Choroid plexus epithelial cell (primary cell): ENCODE measurements at regions not wholly inside any gene's neighbourhood (a gene's known extent, or its start where the extent isn't known, plus 50 kb on each side); places are given as distances from the start of the nearest gene placed in this dataset.

Experiments
- DNase-seq: peaks from one replicate; pipeline ENCODE4 v3.0.0-alpha.2; 2010; ENCODE audit warnings: low read depth
- H3K4me3 ChIP-seq: 2 replicates; pipeline ENCODE4 v1.5.1; 2011; ENCODE audit warnings: low read depth, mild to moderate bottlenecking, control low read depth, low read length, moderate library complexity
- TF ChIP-seq, protein P1 (sequence below): conservative IDR thresholded peaks from 2 replicates; pipeline ENCODE4 v1.5.1; 2011; ENCODE audit warnings: low read depth, mild to moderate bottlenecking, control low read depth, inconsistent platforms, low read length, moderate library complexity

DNA sequence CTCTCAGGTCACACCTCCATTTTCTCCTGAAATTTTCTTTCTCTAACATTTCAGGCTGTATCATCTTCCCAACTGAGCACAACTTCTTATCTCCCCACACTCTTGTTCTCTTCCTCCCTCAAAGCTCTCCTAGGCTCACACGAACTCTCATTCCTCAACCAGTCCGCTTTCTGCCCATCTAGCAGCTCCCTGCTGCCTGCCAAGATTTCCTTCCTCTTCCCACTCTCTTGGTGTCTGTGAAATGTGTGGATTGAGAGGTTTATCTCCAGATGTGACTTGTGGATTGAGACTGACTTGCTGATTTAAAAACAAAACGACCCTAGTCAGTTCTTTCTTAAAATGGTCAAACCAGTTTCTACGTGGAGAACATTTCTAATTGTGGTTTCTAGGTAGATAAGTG, 106.3 kb downstream of the MTNR1B start:
- DNase-seq, result no peak
- TF ChIP-seq, protein P1, sequence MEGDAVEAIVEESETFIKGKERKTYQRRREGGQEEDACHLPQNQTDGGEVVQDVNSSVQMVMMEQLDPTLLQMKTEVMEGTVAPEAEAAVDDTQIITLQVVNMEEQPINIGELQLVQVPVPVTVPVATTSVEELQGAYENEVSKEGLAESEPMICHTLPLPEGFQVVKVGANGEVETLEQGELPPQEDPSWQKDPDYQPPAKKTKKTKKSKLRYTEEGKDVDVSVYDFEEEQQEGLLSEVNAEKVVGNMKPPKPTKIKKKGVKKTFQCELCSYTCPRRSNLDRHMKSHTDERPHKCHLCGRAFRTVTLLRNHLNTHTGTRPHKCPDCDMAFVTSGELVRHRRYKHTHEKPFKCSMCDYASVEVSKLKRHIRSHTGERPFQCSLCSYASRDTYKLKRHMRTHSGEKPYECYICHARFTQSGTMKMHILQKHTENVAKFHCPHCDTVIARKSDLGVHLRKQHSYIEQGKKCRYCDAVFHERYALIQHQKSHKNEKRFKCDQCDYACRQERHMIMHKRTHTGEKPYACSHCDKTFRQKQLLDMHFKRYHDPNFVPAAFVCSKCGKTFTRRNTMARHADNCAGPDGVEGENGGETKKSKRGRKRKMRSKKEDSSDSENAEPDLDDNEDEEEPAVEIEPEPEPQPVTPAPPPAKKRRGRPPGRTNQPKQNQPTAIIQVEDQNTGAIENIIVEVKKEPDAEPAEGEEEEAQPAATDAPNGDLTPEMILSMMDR, result no peak
- no peak overlapping the region for H3K4me3 ChIP-seq

DNA sequence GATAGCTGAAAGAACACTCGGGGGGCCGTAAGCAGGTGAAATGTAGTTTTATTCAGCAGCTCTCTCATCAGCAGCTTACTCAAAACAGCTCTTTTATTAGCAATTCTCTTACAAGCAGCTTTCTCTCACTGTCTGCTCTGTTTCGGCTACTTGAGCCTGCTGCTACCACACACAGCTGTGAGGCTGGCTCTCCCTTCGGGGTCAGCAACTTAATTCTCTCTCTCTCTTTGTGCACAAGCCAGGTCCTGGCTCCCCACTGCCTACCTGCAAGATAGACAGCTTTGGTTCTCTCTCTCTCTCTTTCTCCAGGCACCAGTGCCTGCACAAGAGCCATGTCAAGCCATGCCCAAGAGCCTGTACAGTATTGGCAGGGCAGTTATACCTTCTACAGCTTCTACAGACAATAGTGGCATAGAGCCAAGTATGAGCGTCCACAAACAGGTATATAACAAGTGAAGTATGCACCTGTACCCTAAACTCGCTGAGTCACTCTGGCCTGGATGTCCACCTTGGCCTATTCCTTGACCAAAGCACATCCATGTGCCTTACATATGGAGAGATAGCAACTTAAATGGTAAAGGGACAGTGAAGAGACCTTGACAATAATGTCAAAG, 110.8 kb downstream of the MTNR1B start:
- TF ChIP-seq, protein P1, result no peak
- no peak for DNase-seq
- no peak overlapping the region for H3K4me3 ChIP-seq

DNA sequence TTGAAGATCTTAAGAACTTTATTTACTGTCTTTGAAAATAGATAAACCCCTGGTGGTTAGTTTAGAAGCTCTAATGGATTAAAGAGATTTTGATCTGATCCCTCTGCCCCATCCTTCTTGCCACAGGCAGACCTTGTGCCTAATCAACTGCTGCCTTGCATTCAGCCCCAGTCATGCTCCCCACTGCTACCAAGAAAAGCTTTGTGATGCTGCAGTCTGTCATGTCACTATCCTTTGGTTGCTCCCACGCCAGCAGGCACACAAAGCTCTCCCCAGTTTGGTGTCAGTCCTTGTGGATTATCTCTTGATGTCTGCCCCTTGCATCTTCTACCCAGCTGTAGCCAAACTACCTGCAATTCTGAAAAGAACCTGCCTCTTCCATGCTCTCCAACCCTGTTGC, 112.2 kb downstream of the MTNR1B start:
- DNase-seq, result no peak
- no peak overlapping the region for H3K4me3 ChIP-seq
- TF ChIP-seq, protein P1, result no peak

DNA sequence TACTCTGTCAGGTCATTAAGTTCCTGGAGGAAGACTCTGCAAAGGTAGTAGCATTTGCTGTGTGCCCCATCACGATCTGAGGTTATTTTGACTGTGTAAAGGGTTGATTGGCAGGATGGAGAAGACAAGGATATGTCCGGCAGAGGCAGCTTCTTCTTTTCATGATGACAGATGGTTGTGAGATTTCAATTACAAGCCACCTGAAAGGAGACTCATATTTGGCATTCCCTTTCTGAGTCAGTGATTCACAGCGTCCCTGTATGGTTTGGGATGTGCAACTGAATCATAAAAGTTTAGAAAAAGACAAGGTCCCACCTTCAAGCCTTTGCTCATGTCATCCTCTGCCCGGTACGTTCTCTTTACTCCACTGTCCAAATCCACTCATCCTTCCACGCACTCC, 113.4 kb downstream of the MTNR1B start:
- H3K4me3 ChIP-seq, result no peak overlapping the region
- TF ChIP-seq, protein P1, result no peak
- DNase-seq, result no peak

DNA sequence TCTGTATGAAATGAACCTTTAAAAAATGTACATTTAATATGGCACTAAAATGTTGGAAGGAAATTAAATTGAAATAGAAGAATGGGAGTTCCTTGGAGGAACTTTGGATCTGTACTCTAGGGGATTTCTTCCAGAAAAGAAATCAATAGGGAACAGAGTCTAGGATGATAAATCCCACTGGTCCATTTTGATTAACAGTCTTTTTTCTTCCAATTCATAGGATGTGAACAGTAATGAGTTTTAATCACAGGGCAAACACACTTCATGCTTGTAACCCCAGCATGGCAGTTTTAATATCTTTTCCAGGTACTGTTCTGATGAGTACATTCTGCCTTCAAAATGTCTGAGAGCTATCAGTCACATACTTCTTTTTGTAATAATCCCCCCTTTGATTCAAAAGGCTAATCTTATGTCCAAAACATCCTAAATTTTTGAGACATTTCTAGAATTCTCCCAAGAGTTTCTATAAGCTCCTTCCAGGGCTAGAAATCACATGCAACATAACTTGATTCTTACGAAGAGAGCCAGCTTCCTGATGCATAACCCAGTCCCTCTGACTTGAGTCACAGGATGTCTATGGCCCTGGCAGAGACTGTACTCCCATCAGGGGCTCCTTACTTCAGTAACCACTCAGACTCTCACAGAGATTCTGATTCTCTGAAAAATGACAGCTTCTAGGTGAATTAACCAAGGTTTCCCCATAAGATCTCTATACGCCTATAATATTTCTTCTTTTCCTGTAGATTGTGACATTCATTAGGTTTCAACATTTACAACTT, 112.9 kb downstream of the SLC36A4 start:
- peak; percentile 16 for DNase-seq
- no peak overlapping the region for H3K4me3 ChIP-seq
- TF ChIP-seq, protein P1, result no peak

DNA sequence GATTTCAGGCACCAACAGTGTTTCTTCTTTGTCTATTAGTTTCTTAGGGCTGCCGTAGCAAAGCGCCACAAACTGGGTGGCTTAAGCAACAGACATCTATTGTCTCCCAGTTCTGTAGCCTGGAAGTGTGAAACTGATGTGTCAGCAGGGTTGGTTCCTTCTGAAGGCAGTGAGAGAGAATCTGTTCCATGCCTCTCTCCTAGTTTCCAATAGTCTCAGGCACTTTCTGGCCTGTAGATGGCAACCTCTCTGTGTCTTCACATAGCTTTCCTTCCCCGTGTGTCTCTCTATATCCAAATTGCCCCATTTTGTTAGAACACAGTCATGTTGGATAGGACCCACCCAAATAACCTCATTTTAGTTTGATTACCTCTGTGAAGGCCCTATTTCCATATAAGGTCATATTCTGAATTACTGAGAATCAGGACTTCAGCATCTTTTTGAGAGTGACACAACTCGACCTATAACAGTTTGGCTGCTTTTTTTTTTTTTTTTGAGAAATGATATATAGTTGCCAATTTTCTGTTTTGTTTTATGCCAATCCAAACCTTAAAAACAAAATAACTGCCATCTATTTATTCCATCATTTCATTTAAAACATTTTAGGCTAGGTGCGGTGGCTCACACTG, 108.2 kb downstream of the SLC36A4 start:
- DNase-seq, result peak; percentile 87
- H3K4me3 ChIP-seq, result no peak overlapping the region
- TF ChIP-seq, protein P1, result peak; percentile 87
